ENCODE measurements at regions not wholly inside any gene's neighbourhood (a gene's known extent, or its start where the extent isn't known, plus 50 kb on each side); places are given as distances from the start of the nearest gene placed in this dataset.

DNA sequence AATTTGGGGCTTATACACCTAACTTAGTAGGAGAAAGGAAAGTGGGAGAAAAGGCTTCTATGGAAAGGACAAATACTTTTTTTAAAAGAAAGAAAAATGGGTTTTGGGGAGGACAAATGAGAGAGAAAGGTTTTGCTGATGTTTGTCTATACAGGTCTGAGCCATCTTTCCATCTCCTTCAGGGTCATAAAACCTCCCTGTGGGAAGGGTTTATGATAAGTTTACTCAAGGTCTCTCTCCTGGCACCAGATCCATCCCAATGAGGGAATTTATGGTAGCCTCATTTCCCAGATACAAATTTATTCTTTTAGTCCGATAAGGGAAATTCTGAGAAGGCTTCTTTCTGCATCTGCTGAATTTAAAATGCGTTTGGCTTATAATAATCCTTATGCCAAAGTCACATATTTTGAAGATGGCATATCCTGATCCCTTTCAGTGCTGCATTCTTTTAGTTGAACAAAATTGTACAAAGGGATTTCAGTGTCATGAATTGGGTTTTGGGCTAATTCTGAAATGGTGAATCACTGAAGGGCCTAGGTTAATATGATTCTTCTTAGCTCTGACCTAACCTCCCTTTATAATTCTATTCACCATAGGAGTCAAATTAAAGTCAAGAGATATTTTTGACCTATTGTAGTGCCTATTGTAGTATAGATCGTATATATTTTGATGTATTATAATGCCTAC is 173.5 kb upstream of the DYRK2 start:
- Histone ChIP-seq H3K9ac (ENCODE audit: extremely low read depth, insufficient read length, low read length) (no peak overlapping the region), H3K4me1 (ENCODE audit: insufficient read depth, low read length) (no peaks in the 10 kb centered on the region), H4K91ac (ENCODE audit: insufficient read length, low read depth, low read length) (no peak overlapping the region), H4K5ac (ENCODE audit: insufficient read length, low read depth, low read length) (no peak overlapping the region), H3K23ac (ENCODE audit: insufficient read length, low read depth, low read length) (no peak overlapping the region), H4K20me1 (ENCODE audit: control insufficient read depth, insufficient read depth, insufficient read length) (no peaks in the 10 kb centered on the region), H3K56ac (ENCODE audit: insufficient read length, low read depth, low read length) (no peak overlapping the region), H2AFZ (ENCODE audit: low read length) (no peak overlapping the region), H4K8ac (replicated peaks; ENCODE audit: insufficient read length, low read depth, low read length) (no peak overlapping the region), H3K14ac (ENCODE audit: insufficient read depth, low read length) (no peak overlapping the region), H3K4ac (ENCODE audit: low read depth, low read length) (no peak overlapping the region), H3K4me2 (ENCODE audit: insufficient read depth, insufficient read length, low read length) (no peak overlapping the region), H3T11ph (ENCODE audit: low read length) (no peak overlapping the region), H2AK5ac (ENCODE audit: insufficient read length, low read length) (no peak overlapping the region), H2BK20ac (ENCODE audit: low read depth, low read length, poor library complexity, severe bottlenecking) (no peak overlapping the region), H3K9me3 (ENCODE audit: control insufficient read depth, low read depth, low read length) (no peaks in the 10 kb centered on the region), H2BK15ac (ENCODE audit: low read depth, low read length) (no peak overlapping the region), H3K27me3 (ENCODE audit: insufficient read depth, low read length) (no peaks in the 10 kb centered on the region), H2BK5ac (ENCODE audit: insufficient read length, low read length) (no peak overlapping the region), H2BK120ac (ENCODE audit: low read depth, low read length, poor library complexity, severe bottlenecking) (no peak overlapping the region), H3K18ac (ENCODE audit: insufficient read length, low read depth, low read length) (no peak overlapping the region), H3K79me2 (ENCODE audit: insufficient read depth, low read length) (no peaks in the 10 kb centered on the region), H3K27ac (ENCODE audit: insufficient read length, low read depth, low read length) (no peak overlapping the region), H3K79me1 (ENCODE audit: insufficient read depth, low read depth, low read length, poor library complexity, severe bottlenecking) (no peaks in the 10 kb centered on the region), H2BK12ac (ENCODE audit: insufficient read length, low read depth, low read length) (no peak overlapping the region), H3K23me2 (ENCODE audit: insufficient read length, low read depth, low read length, poor library complexity, severe bottlenecking) (no peaks in the 10 kb centered on the region)
- Mint-ChIP-seq H3K4me3 (no peak overlapping the region), H3K36me3 (ENCODE audit: insufficient read depth in 1 of 3, low read depth in 3 of 3) (no peaks in the 10 kb centered on the region; a peak in 1 of 7 replicates), H3K27ac (no peak overlapping the region), H3K4me1 (peaks cover 23 to 25% of the 10 kb centered on the region in 2 experiments), H3K27me3 (ENCODE audit: low read depth) (no peaks in the 10 kb centered on the region), H3K9me3 (no peaks in the 10 kb centered on the region)
- no peak for DNase-seq
- TF ChIP-seq, protein P1, sequence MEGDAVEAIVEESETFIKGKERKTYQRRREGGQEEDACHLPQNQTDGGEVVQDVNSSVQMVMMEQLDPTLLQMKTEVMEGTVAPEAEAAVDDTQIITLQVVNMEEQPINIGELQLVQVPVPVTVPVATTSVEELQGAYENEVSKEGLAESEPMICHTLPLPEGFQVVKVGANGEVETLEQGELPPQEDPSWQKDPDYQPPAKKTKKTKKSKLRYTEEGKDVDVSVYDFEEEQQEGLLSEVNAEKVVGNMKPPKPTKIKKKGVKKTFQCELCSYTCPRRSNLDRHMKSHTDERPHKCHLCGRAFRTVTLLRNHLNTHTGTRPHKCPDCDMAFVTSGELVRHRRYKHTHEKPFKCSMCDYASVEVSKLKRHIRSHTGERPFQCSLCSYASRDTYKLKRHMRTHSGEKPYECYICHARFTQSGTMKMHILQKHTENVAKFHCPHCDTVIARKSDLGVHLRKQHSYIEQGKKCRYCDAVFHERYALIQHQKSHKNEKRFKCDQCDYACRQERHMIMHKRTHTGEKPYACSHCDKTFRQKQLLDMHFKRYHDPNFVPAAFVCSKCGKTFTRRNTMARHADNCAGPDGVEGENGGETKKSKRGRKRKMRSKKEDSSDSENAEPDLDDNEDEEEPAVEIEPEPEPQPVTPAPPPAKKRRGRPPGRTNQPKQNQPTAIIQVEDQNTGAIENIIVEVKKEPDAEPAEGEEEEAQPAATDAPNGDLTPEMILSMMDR (conservative IDR thresholded peaks at IDR 0.05): no peak
- WGBS (ENCODE audit: extremely low coverage, insufficient read length, low lambda C conversion rate): no CpG with 5 or more reads among the region's 3 CpGs
